ENCODE measurements at regions not wholly inside any gene's neighbourhood (a gene's known extent, or its start where the extent isn't known, plus 50 kb on each side); places are given as distances from the start of the nearest gene placed in this dataset.

GRCh38 chr15:97045666-97046421 is 715.3 kb downstream of the NR2F2 start:
- no peak for TF ChIP-seq ZNF317 (CRISPR knock-in tag; IDR thresholded peaks at IDR 0.05; ENCODE audit: borderline replicate concordance, low read depth)
- TF ChIP-seq ATF2 (CRISPR knock-in tag; IDR thresholded peaks at IDR 0.05; ENCODE audit: borderline replicate concordance, low read depth) = no peak
- no peak for TF ChIP-seq USF2 (CRISPR knock-in tag; IDR thresholded peaks at IDR 0.05)
- TF ChIP-seq CTCF (IDR thresholded peaks at IDR 0.05) = no peak
- no peak for TF ChIP-seq AFF4 (CRISPR knock-in tag; IDR thresholded peaks at IDR 0.05; ENCODE audit: borderline replicate concordance)
- TF ChIP-seq ZNF232 (CRISPR knock-in tag; IDR thresholded peaks at IDR 0.05) = no peak
- no peak for TF ChIP-seq TP53 (CRISPR knock-in tag; IDR thresholded peaks at IDR 0.05)
- TF ChIP-seq JUN (CRISPR knock-in tag; IDR thresholded peaks at IDR 0.05) = no peak
- no peak for TF ChIP-seq ZNF532 (CRISPR knock-in tag; IDR thresholded peaks at IDR 0.05; ENCODE audit: borderline replicate concordance)
- no peak for TF ChIP-seq ELF4 (CRISPR knock-in tag; IDR thresholded peaks at IDR 0.05; ENCODE audit: low read depth)
- TF ChIP-seq ZBTB21 (CRISPR knock-in tag; IDR thresholded peaks at IDR 0.05; ENCODE audit: borderline replicate concordance) = no peak

All from WTC11 (cell line).